GM20000 (cell line): ENCODE measurements at regions not wholly inside any gene's neighbourhood (a gene's known extent, or its start where the extent isn't known, plus 50 kb on each side); places are given as distances from the start of the nearest gene placed in this dataset.

Experiments
- DNase-seq: peaks from one replicate; pipeline ENCODE4 v3.0.0; 2012; ENCODE audit warnings: low spot score
- CTCF ChIP-seq: IDR thresholded peaks from 2 replicates; pipeline ENCODE4 v1.5.1; 2012; ENCODE audit warnings: mild to moderate bottlenecking, control low read depth; ENCODE audit errors: extremely low read depth, missing control alignments

DNA sequence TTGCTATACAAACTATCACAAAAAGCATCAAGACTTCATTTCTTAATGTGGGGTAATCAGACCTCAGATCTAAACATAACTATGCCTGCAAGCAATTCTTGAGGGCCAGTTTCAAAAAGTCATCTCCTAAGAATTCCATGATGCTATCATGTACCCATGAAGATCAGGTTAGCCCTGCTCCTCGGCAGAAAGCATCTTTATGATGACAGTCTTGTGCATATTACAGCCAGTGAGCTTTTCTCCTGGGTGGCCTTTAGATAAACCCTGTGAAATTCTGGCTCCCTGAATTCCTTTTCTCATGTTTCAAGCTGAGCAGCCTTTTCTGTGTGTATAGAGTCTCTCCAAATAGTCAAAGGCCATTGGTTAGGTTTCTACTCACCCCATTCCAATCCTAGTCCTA, 201.9 kb upstream of the MCTP2 start:
- no peak for TF ChIP-seq CTCF
- DNase-seq = no peak

DNA sequence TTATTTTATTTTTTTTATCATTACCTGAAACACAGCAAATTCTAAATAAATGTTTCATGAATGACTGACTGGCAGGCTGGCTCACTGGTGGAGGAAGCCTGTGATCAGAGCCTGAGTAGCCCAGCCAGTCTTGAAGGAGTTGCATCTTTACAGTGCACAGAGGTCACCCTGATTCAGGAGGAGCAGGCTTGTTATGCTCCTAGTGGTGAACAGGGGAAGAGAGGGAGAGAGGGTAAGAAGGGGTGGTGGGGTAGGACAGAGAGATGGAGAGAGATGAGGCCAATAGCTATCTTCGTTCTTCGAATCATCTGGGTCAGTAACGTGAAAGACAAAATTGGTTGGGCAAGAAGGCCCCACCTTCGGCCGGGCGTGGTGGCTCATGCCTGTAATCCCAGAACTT, 202.6 kb upstream of the MCTP2 start:
- TF ChIP-seq CTCF = no peak

DNA sequence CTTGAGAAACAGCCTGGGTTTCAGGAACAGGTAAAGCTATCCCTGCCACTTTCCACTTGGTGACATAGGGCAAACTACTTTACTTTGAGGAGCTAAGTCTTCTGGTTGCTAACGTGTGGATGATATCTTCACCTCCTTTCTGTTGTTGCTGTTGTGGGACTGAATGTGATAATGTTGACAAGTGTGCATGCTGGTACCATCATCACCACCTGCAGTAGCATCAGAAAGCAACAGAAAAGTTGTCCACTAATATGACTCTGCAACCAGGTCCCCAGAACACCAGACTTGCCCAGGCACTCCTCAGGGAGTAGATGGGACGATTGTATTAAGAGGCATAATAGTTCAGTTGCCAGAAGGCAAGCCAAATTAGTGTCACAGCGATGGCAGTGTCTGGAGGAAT, 203.2 kb upstream of the MCTP2 start:
- no peak for DNase-seq
- no peak for TF ChIP-seq CTCF

More for the DNA sequence above, 202.6 kb upstream of the MCTP2 start:
- DNase-seq = no peak

DNA sequence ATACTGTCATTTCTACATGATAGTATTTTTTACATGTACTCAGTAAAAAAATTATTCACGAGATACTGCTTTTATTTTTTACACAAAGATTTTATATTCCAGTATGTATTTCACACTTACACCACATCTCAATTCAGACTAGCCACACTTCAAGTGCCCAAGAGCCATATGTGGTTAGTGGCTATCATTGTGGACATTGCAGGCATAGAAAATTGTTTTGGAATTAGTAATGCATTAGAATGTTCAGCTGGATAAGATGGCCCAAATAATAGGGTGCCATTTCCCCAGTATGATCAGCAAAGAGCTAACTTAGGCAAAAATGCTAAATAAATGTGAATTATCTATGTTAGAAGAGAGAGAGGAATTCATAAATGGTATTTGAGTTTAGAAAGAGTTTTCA, 203.8 kb upstream of the MCTP2 start:
- DNase-seq = no peak
- no peak for TF ChIP-seq CTCF

- no peak for DNase-seq
- no peak for TF ChIP-seq CTCF
Observed at GRCh38 chr15:94026458-94027304, 204.7 kb upstream of the MCTP2 start.

DNA sequence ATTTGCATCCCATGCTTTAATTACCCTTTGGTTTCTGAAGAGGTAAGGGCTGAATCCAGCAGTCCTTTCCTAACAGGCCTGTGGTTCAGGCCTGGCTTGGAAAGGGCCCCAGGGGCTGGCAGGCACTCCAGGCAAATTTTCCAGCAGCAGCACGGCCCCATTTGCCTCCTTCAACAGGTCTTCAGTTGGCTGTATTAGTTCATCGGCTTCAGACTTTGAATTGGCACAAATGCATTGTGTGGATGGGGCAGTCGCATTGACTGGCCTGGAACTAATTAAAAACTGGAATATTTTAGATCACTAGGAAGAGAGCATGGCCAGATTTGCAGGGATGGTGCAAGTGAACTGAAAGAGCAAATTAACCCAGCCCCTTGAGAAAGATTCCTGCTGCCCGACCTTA, 207.8 kb upstream of the MCTP2 start:
- DNase-seq = no peak

More for the DNA sequence above, 207.8 kb upstream of the MCTP2 start:
- TF ChIP-seq CTCF = no peak
